Upper lobe of left lung (tissue), 6 donors: ENCODE measurements at regions not wholly inside any gene's neighbourhood (a gene's known extent, or its start where the extent isn't known, plus 50 kb on each side); places are given as distances from the start of the nearest gene placed in this dataset.

Source experiments
- ATAC-seq, 2 donors: fragments of 200-7000 bp; cut with Tn5 transposase; one replicate each; pipeline ENCODE4 v1.9.1; 2022; ENCODE audit warnings: mild to moderate bottlenecking in 2 of 2, moderate library complexity in 2 of 2; ENCODE audit not compliant: low FRiP score in 2 of 2
- DNase-seq, 2 donors: peaks; one replicate each; pipeline ENCODE4 v3.0.0-alpha.2; 2019 to 2020
- H3K27ac ChIP-seq, 4 donors: fragments of 200-600 bp; sonication (generic); one replicate each; pipeline ENCODE4 v1.5.1; 2016 to 2019
- H3K27me3 ChIP-seq, 4 donors: fragments of 200-600 bp; sonication (generic); one replicate each; pipeline ENCODE4 v1.5.1; 2017 to 2019
- H3K36me3 ChIP-seq, 4 donors: fragments of 200-600 bp; sonication (generic); one replicate each; pipeline ENCODE4 v1.5.1; 2016 to 2019
- H3K4me1 ChIP-seq, 4 donors: fragments of 200-600 bp; sonication (generic); one replicate each; pipeline ENCODE4 v1.5.1; 2018 to 2019
- H3K4me3 ChIP-seq, 4 donors: fragments of 200-600 bp; sonication (generic); one replicate each; pipeline ENCODE4 v1.5.1; 2017 to 2019; ENCODE audit warnings: mild to moderate bottlenecking in 2 of 4, moderate library complexity in 1 of 4
- H3K9me3 ChIP-seq, 4 donors: fragments of 200-600 bp; sonication (generic); one replicate each; pipeline ENCODE4 v1.5.1; 2018 to 2019
- EP300 ChIP-seq, 4 donors: sonication (generic); formaldehyde crosslinking; IDR thresholded peaks; one replicate each; pipeline ENCODE4 v1.5.1; 2017; ENCODE audit warnings: antibody characterized with exemption in 4 of 4, control low read depth in 2 of 4
- POLR2A ChIP-seq, 4 donors: fragments of 450-650 bp; IDR thresholded peaks; one replicate each; pipeline ENCODE4 v1.5.1; 2016 to 2017; ENCODE audit warnings: antibody characterized with exemption in 4 of 4, mild to moderate bottlenecking in 2 of 4
- POLR2AphosphoS5 ChIP-seq, 2 donors: sonication (generic); formaldehyde crosslinking; IDR thresholded peaks; one replicate each; pipeline ENCODE4 v1.5.1; 2017; ENCODE audit warnings: antibody characterized with exemption in 2 of 2
- WGBS, 2 donors: methylation state at CpG; one replicate each; pipeline ENCODE4 v1.1.5; 2017 to 2018; 5-methylcytosine and 5-hydroxymethylcytosine counted together
- TF ChIP-seq, protein P1 (sequence below), 6 experiments: fragments of 450-650 bp in 4 of 6; fragments of 200-600 bp in 2 of 6; sonication (generic) in 2 of 6; IDR thresholded peaks; one replicate each; pipeline ENCODE4 v1.5.1; 2016 to 2019; ENCODE audit warnings: antibody characterized with exemption in 6 of 6
- donor health status: DM: no; HTN: no; CAD: no; lungs with moderate emphysema.
- donor health status: DM: no; HTN: yes; CAD: no; lungs with severe emphysema.

DNA sequence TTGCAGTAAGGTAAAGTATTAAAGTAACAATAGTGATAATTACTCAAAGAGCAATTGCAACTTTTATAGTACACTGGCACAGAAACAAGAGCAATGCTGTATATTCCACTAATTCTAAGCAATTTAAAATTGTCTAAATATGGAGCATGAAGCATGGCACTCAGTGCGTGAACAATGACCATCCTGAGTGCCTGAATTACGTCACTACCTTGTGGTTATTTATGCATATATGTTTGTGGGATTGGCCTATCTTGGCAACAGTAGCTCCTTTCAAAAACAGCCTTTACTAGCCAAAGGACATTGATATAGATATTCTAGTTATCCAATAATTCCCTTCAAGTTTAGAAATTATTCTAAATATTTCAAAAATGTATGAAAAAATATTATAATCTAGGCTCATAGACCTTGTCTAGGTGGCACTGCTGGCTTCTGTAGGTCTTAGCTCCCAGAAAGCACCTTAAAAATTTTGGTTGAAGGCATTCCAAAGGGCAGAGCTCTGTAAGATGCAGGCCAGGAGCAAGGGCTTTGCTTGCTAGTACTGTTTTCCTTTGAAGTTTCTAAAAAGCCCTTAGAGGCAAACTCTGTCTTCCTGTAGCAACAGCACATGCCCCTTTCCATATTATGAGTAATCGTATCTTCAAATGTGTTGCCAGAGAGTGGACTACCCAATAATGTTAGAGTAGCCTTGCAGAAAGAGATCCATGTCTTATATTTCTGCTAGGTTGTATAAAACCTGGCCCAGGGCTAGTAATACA is 719.3 kb downstream of the NR2F1-AS1 start:
- no peak overlapping the region for H3K27ac ChIP-seq
- ATAC-seq (no peak), DNase-seq (no peak)
- no peaks in the 10 kb centered on the region for H3K36me3 ChIP-seq
- no peaks in the 10 kb centered on the region for H3K27me3 ChIP-seq
- TF ChIP-seq, protein P1, sequence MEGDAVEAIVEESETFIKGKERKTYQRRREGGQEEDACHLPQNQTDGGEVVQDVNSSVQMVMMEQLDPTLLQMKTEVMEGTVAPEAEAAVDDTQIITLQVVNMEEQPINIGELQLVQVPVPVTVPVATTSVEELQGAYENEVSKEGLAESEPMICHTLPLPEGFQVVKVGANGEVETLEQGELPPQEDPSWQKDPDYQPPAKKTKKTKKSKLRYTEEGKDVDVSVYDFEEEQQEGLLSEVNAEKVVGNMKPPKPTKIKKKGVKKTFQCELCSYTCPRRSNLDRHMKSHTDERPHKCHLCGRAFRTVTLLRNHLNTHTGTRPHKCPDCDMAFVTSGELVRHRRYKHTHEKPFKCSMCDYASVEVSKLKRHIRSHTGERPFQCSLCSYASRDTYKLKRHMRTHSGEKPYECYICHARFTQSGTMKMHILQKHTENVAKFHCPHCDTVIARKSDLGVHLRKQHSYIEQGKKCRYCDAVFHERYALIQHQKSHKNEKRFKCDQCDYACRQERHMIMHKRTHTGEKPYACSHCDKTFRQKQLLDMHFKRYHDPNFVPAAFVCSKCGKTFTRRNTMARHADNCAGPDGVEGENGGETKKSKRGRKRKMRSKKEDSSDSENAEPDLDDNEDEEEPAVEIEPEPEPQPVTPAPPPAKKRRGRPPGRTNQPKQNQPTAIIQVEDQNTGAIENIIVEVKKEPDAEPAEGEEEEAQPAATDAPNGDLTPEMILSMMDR (IDR thresholded peaks at IDR 0.05), result no peak
- TF ChIP-seq EP300 (IDR thresholded peaks at IDR 0.05), result no peak
- no peak for TF ChIP-seq POLR2AphosphoS5 (IDR thresholded peaks at IDR 0.05)
- TF ChIP-seq POLR2A (IDR thresholded peaks at IDR 0.05), result no peak
- no peaks in the 10 kb centered on the region for H3K4me1 ChIP-seq
- whole genome bisulfite sequencing, 2 donors, result 80 to 87% methylated on average over 3 of the region's 3 CpGs
- H3K9me3 ChIP-seq, result no peaks in the 10 kb centered on the region
- H3K4me3 ChIP-seq, result no peak overlapping the region

GRCh38 chr5:92860061-92860460 is 721.0 kb downstream of the NR2F1-AS1 start:
- ATAC-seq (no peak), DNase-seq (no peak)
- H3K27ac ChIP-seq, result no peak overlapping the region
- no peaks in the 10 kb centered on the region for H3K4me1 ChIP-seq
- TF ChIP-seq POLR2A (IDR thresholded peaks at IDR 0.05) (no peak), EP300 (IDR thresholded peaks at IDR 0.05) (no peak), POLR2AphosphoS5 (IDR thresholded peaks at IDR 0.05) (no peak)
- TF ChIP-seq, protein P1 (IDR thresholded peaks at IDR 0.05), result no peak
- H3K9me3 ChIP-seq, result no peaks in the 10 kb centered on the region
- H3K36me3 ChIP-seq, result no peaks in the 10 kb centered on the region
- WGBS, 2 donors, result 78 to 88% methylated on average over 2 of the region's 2 CpGs
- no peak overlapping the region for H3K4me3 ChIP-seq
- H3K27me3 ChIP-seq, result no peaks in the 10 kb centered on the region

GRCh38 chr5:92852219-92852618 is 728.8 kb downstream of the NR2F1-AS1 start:
- Histone ChIP-seq H3K27ac (no peak overlapping the region), H3K36me3 (no peaks in the 10 kb centered on the region), H3K4me1 (no peaks in the 10 kb centered on the region), H3K9me3 (no peaks in the 10 kb centered on the region), H3K27me3 (no peaks in the 10 kb centered on the region), H3K4me3 (no peak overlapping the region)
- ATAC-seq (no peak), DNase-seq (no peak)
- WGBS, 2 donors, result 72 to 77% methylated on average over 4 of the region's 4 CpGs
- no peak for TF ChIP-seq EP300 (IDR thresholded peaks at IDR 0.05)
- TF ChIP-seq POLR2A (IDR thresholded peaks at IDR 0.05), result no peak
- no peak for TF ChIP-seq POLR2AphosphoS5 (IDR thresholded peaks at IDR 0.05)
- TF ChIP-seq, protein P1 (IDR thresholded peaks at IDR 0.05), result no peak

GRCh38 chr5:92850886-92851285 is 730.1 kb downstream of the NR2F1-AS1 start:
- no peak overlapping the region for H3K27ac ChIP-seq
- TF ChIP-seq EP300 (IDR thresholded peaks at IDR 0.05), result no peak
- TF ChIP-seq, protein P1 (IDR thresholded peaks at IDR 0.05), result no peak
- TF ChIP-seq POLR2AphosphoS5 (IDR thresholded peaks at IDR 0.05), result no peak
- no peak for TF ChIP-seq POLR2A (IDR thresholded peaks at IDR 0.05)
- H3K27me3 ChIP-seq, result no peaks in the 10 kb centered on the region
- H3K4me1 ChIP-seq, result no peaks in the 10 kb centered on the region
- H3K9me3 ChIP-seq, result no peaks in the 10 kb centered on the region
- no peak for DNase-seq
- no peaks in the 10 kb centered on the region for H3K36me3 ChIP-seq
- 65 to 70% methylated on average over 2 of the region's 2 CpGs for WGBS, 2 donors
- no peak overlapping the region for H3K4me3 ChIP-seq
- no peak for ATAC-seq

DNA sequence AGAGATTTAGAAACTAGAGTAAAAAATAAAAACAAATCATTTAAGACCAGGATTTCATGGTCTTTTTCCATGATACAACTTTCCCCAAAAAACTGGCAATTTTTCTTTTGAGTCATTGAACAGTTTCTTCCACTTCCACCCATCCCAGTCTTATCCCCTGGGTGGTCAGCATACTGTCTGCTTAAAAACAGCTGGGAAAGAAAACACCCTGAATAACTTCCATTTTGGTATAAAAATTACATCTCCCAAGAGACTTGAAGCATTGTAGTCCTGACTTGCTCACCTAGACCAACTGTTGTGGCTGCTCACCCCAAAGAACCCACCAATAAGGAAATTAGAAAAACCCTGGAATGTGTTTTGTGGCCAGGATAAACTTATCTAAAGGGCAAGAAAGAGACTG is 731.3 kb downstream of the NR2F1-AS1 start:
- no peak overlapping the region for H3K4me3 ChIP-seq
- DNase-seq (no peak), ATAC-seq (no peak)
- no peaks in the 10 kb centered on the region for H3K4me1 ChIP-seq
- H3K27me3 ChIP-seq, result no peaks in the 10 kb centered on the region
- no peak overlapping the region for H3K27ac ChIP-seq
- H3K9me3 ChIP-seq, result no peaks in the 10 kb centered on the region
- no peaks in the 10 kb centered on the region for H3K36me3 ChIP-seq
- no peak for TF ChIP-seq POLR2AphosphoS5 (IDR thresholded peaks at IDR 0.05)
